Neuronal stem cell (in vitro differentiated cells): ENCODE measurements at regions not wholly inside any gene's neighbourhood (a gene's known extent, or its start where the extent isn't known, plus 50 kb on each side); places are given as distances from the start of the nearest gene placed in this dataset.
A peak's percentile ranks its signal among the peaks of the same experiment; 100 is the strongest.

Source experiments
- DNase-seq: peaks from one replicate; pipeline ENCODE4 v3.0.0-alpha.2; 2013; ENCODE audit warnings: low spot score
- H2AFZ ChIP-seq: one replicate; pipeline ENCODE4 v1.6.1; 2013; ENCODE audit warnings: mild to moderate bottlenecking, low read length, inconsistent platforms
- H2AK5ac ChIP-seq: 2 replicates; pipeline ENCODE4 v1.6.1; 2013; ENCODE audit warnings: low read depth, mild to moderate bottlenecking, inconsistent platforms, low read length, moderate library complexity, mixed read lengths
- H2BK120ac ChIP-seq: 2 replicates; pipeline ENCODE4 v1.6.1; 2013; ENCODE audit warnings: low read depth, mild to moderate bottlenecking, inconsistent platforms, low read length, moderate library complexity, mixed read lengths
- H2BK12ac ChIP-seq: one replicate; pipeline ENCODE4 v1.6.1; 2013; ENCODE audit warnings: low read length, inconsistent platforms
- H2BK15ac ChIP-seq: 2 replicates; pipeline ENCODE4 v1.6.1; 2013; ENCODE audit warnings: mild to moderate bottlenecking, low read length, inconsistent platforms, mixed read lengths
- H2BK5ac ChIP-seq: one replicate; pipeline ENCODE4 v1.6.1; 2013; ENCODE audit warnings: inconsistent platforms, mild to moderate bottlenecking, low read length, moderate library complexity
- H3K14ac ChIP-seq: one replicate; pipeline ENCODE4 v1.6.1; 2013; ENCODE audit warnings: low read length, inconsistent platforms
- H3K18ac ChIP-seq: 2 replicates; pipeline ENCODE4 v1.6.1; 2013; ENCODE audit warnings: low read length, inconsistent platforms
- H3K23ac ChIP-seq: 2 replicates; pipeline ENCODE4 v1.6.1; 2013; ENCODE audit warnings: low read depth, mild to moderate bottlenecking, mixed read lengths, low read length, inconsistent platforms; ENCODE audit not compliant: poor library complexity
- H3K27ac ChIP-seq: replicated peaks from 3 replicates; pipeline ENCODE4 v1.5.1; 2013; ENCODE audit warnings: low read length, inconsistent platforms
- H3K27me3 ChIP-seq, 3 experiments: 2 replicates each; pipeline ENCODE4 v1.6.1; 2013; ENCODE audit warnings: low read length in 3 of 3, mild to moderate bottlenecking in 2 of 3, inconsistent platforms in 1 of 3, low read depth in 1 of 3, mixed read lengths in 1 of 3, moderate library complexity in 1 of 3; ENCODE audit not compliant: control insufficient read depth in 3 of 3, insufficient read depth in 3 of 3
- H3K36me3 ChIP-seq, 2 donors: replicated peaks in 1 of 2; 2 replicates each; pipeline ENCODE4 v1.6.1; 2013; ENCODE audit warnings: low read length in 2 of 2; ENCODE audit not compliant: control insufficient read depth in 2 of 2, insufficient read depth in 2 of 2
- H3K4ac ChIP-seq: 2 replicates; pipeline ENCODE4 v1.6.1; 2013; ENCODE audit warnings: inconsistent platforms, mild to moderate bottlenecking, low read length, moderate library complexity
- H3K4me1 ChIP-seq, 2 donors: 1 replicate in 1 of 2; 2 replicates in 1 of 2; pipeline ENCODE4 v1.6.1; 2013; ENCODE audit warnings: low read length in 2 of 2, low read depth in 1 of 2; ENCODE audit not compliant: control insufficient read depth in 2 of 2, insufficient read depth in 1 of 2
- H3K4me2 ChIP-seq: one replicate; pipeline ENCODE4 v1.6.1; 2013; ENCODE audit warnings: mild to moderate bottlenecking, low read length, inconsistent platforms; ENCODE audit not compliant: insufficient read depth, poor library complexity, severe bottlenecking
- H3K4me3 ChIP-seq, 2 donors: 2 replicates each; pipeline ENCODE4 v1.5.1; 2013; ENCODE audit warnings: low read length in 2 of 2, mild to moderate bottlenecking in 2 of 2, inconsistent platforms in 1 of 2, moderate library complexity in 1 of 2
- H3K79me1 ChIP-seq: one replicate; pipeline ENCODE4 v1.6.1; 2013; ENCODE audit warnings: low read depth, mild to moderate bottlenecking, inconsistent platforms, low read length, moderate library complexity
- H3K9ac ChIP-seq: one replicate; pipeline ENCODE4 v1.6.1; 2013; ENCODE audit warnings: mild to moderate bottlenecking, low read depth, low read length, inconsistent platforms; ENCODE audit not compliant: poor library complexity
- H3K9me3 ChIP-seq, 2 donors: replicated peaks in 1 of 2; 2 replicates each; pipeline versions ENCODE3 to v1.6.1; 2013; ENCODE audit warnings: low read length in 2 of 2, mild to moderate bottlenecking in 2 of 2, inconsistent platforms in 1 of 2, low read depth in 1 of 2, mixed read lengths in 1 of 2, moderate library complexity in 1 of 2; ENCODE audit not compliant: control insufficient read depth in 2 of 2, insufficient read depth in 1 of 2
- H4K8ac ChIP-seq: one replicate; pipeline ENCODE4 v1.6.1; 2013; ENCODE audit warnings: low read depth, mild to moderate bottlenecking, inconsistent platforms, low read length, moderate library complexity
- H4K91ac ChIP-seq: one replicate; pipeline ENCODE4 v1.6.1; 2013; ENCODE audit warnings: low read length, low read depth, mild to moderate bottlenecking, inconsistent platforms; ENCODE audit not compliant: poor library complexity
- WGBS, 2 donors: extraction: QIAGEN DNeasy Blood & Tissue Kit; methylation state at CpG; one replicate each; pipeline ENCODE4 v1.1.7; 2013; ENCODE audit warnings: missing lambda C conversion rate in 2 of 2, mixed read lengths in 1 of 2; ENCODE audit not compliant: insufficient read length in 2 of 2, insufficient replicate concordance in 1 of 2; ENCODE audit errors: extremely low coverage in 2 of 2; 5-methylcytosine and 5-hydroxymethylcytosine counted together

- H3K4me2 ChIP-seq = no peak overlapping the region
- H3K79me1 ChIP-seq = no peaks in the 10 kb centered on the region
- H3K23ac ChIP-seq = no peak overlapping the region
- H2AK5ac ChIP-seq = no peak overlapping the region
- DNase-seq = no peak
- no CpG with 5 or more reads among the region's 2 CpGs for WGBS, 2 donors
- H2BK15ac ChIP-seq = no peak overlapping the region
- H2BK5ac ChIP-seq = no peak overlapping the region
- no peak overlapping the region for H4K91ac ChIP-seq
- H3K18ac ChIP-seq = no peak overlapping the region
- peaks cover 6 to 19% of the 10 kb centered on the region in 2 donors for H3K9me3 ChIP-seq
- H3K27ac ChIP-seq = no peak overlapping the region
- no peak overlapping the region for H2BK120ac ChIP-seq
- H3K27me3 ChIP-seq = no peaks in the 10 kb centered on the region
- H2AFZ ChIP-seq = no peak overlapping the region
- H3K4ac ChIP-seq = no peak overlapping the region
- no peak overlapping the region for H3K14ac ChIP-seq
- H3K4me3 ChIP-seq = no peak overlapping the region
- peaks cover 0 to 3% of the 10 kb centered on the region in 2 donors for H3K4me1 ChIP-seq
- H2BK12ac ChIP-seq = no peak overlapping the region
- no peak overlapping the region for H4K8ac ChIP-seq
- no peak overlapping the region for H3K9ac ChIP-seq
- H3K36me3 ChIP-seq = no peaks in the 10 kb centered on the region
Measured at GRCh38 chr6:164040994-164041393, 626.5 kb downstream of the QKI start.

GRCh38 chr6:164039954-164040375, 625.4 kb downstream of the QKI start:
- Histone ChIP-seq H2BK5ac (no peak overlapping the region), H2BK120ac (no peak overlapping the region), H3K27ac (no peak overlapping the region), H3K4me1 (peaks cover 0 to 3% of the 10 kb centered on the region in 2 donors), H3K27me3 (no peaks in the 10 kb centered on the region), H2BK15ac (peak overlapping the region; percentile 21), H3K9ac (no peak overlapping the region), H3K18ac (peak overlapping the region; percentile 77), H4K91ac (peak overlapping the region; percentile 64), H3K79me1 (no peaks in the 10 kb centered on the region), H2AK5ac (peak overlapping the region; percentile 96), H2AFZ (no peak overlapping the region), H2BK12ac (peak overlapping the region; percentile 46), H3K23ac (peak overlapping the region; percentile 44), H3K4ac (no peak overlapping the region), H4K8ac (no peak overlapping the region), H3K14ac (no peak overlapping the region), H3K4me3 (peak overlapping the region in 1 of 2 donors; percentile 42), H3K36me3 (no peaks in the 10 kb centered on the region), H3K9me3 (peaks cover 6 to 25% of the 10 kb centered on the region in 2 donors), H3K4me2 (no peak overlapping the region)
- no CpG with 5 or more reads among the region's 19 CpGs for WGBS, 2 donors
- DNase-seq = no peak

- H2BK5ac ChIP-seq = no peak overlapping the region
- H3K18ac ChIP-seq = no peak overlapping the region
- no peaks in the 10 kb centered on the region for H3K36me3 ChIP-seq
- H3K4me1 ChIP-seq = peaks cover 0 to 3% of the 10 kb centered on the region in 2 donors
- no peak overlapping the region for H3K4me3 ChIP-seq
- no peaks in the 10 kb centered on the region for H3K79me1 ChIP-seq
- H3K27ac ChIP-seq = no peak overlapping the region
- no peak overlapping the region for H3K23ac ChIP-seq
- no peak overlapping the region for H2BK12ac ChIP-seq
- H2AFZ ChIP-seq = peak overlapping the region; percentile 28
- no peak overlapping the region for H4K8ac ChIP-seq
- no peak overlapping the region for H3K9ac ChIP-seq
- DNase-seq = no peak
- WGBS, 2 donors = no CpG with 5 or more reads among the region's 10 CpGs
- H3K4ac ChIP-seq = no peak overlapping the region
- no peak overlapping the region for H2BK120ac ChIP-seq
- no peaks in the 10 kb centered on the region for H3K27me3 ChIP-seq
- H3K9me3 ChIP-seq = peaks cover 2 to 9% of the 10 kb centered on the region in 2 donors
- no peak overlapping the region for H4K91ac ChIP-seq
- peak overlapping the region; percentile 89 for H2AK5ac ChIP-seq
- H2BK15ac ChIP-seq = no peak overlapping the region
- H3K14ac ChIP-seq = no peak overlapping the region
- H3K4me2 ChIP-seq = no peak overlapping the region
Measured at GRCh38 chr6:164037171-164037870, 622.8 kb downstream of the QKI start.

- DNase-seq = no peak
- no peaks in the 10 kb centered on the region for H3K79me1 ChIP-seq
- H2AFZ ChIP-seq = peak overlapping the region; percentile 52
- peaks cover 0 to 3% of the 10 kb centered on the region in 2 donors for H3K4me1 ChIP-seq
- H3K36me3 ChIP-seq = no peaks in the 10 kb centered on the region
- no CpG with 5 or more reads among the region's 6 CpGs for WGBS, 2 donors
- H3K4ac ChIP-seq = no peak overlapping the region
- H3K14ac ChIP-seq = no peak overlapping the region
- no peak overlapping the region for H4K8ac ChIP-seq
- no peak overlapping the region for H2BK5ac ChIP-seq
- no peak overlapping the region for H3K9ac ChIP-seq
- H3K27me3 ChIP-seq = no peaks in the 10 kb centered on the region
- H3K23ac ChIP-seq = no peak overlapping the region
- H3K27ac ChIP-seq = no peak overlapping the region
- H3K9me3 ChIP-seq = peaks cover 2 to 6% of the 10 kb centered on the region in 2 donors
- H3K4me3 ChIP-seq = no peak overlapping the region
- no peak overlapping the region for H2AK5ac ChIP-seq
- H2BK15ac ChIP-seq = no peak overlapping the region
- H2BK12ac ChIP-seq = no peak overlapping the region
- H2BK120ac ChIP-seq = no peak overlapping the region
- H4K91ac ChIP-seq = no peak overlapping the region
- no peak overlapping the region for H3K4me2 ChIP-seq
- H3K18ac ChIP-seq = no peak overlapping the region
Measured at GRCh38 chr6:164035900-164036485, 621.5 kb downstream of the QKI start.
